ENCODE measurements at regions not wholly inside any gene's neighbourhood (a gene's known extent, or its start where the extent isn't known, plus 50 kb on each side); places are given as distances from the start of the nearest gene placed in this dataset.

- Histone ChIP-seq H4K20me1 (ENCODE audit: control insufficient read depth, extremely low read depth, insufficient read depth, low read length) (no peaks in the 10 kb centered on the region), H3K4me3 (replicated peaks in 1 of 4; ENCODE audit: control extremely low read depth in 1 of 4, insufficient read depth in 1 of 4, low read depth in 3 of 4, low read length in 4 of 4) (no peak overlapping the region), H3K27me3 (ENCODE audit: control insufficient read depth, insufficient read depth, low read length) (no peaks in the 10 kb centered on the region), H3K4me1 (ENCODE audit: control insufficient read depth, extremely low read depth, insufficient read depth, low read length) (peaks cover 10% of the 10 kb centered on the region), H3K36me3 (ENCODE audit: control insufficient read depth, insufficient read depth, low read length) (no peaks in the 10 kb centered on the region), H3K27ac (ENCODE audit: insufficient read depth, low read length) (no peak overlapping the region), H3K9me3 (ENCODE audit: control insufficient read depth, insufficient read depth, low read depth, low read length) (no peaks in the 10 kb centered on the region), H3K79me2 (ENCODE audit: control insufficient read depth, insufficient read depth, low read length) (no peaks in the 10 kb centered on the region), H3K4me2 (ENCODE audit: extremely low read depth, insufficient read depth, low read length) (no peak overlapping the region), H3K9ac (ENCODE audit: insufficient read depth, low read length) (no peak overlapping the region), H2AFZ (ENCODE audit: low read length) (no peak overlapping the region)
- no peak for DNase-seq (ENCODE audit: low read depth in 2 of 2)
- TF ChIP-seq CTCF (conservative IDR thresholded peaks at IDR 0.05 in 1 of 2, IDR thresholded peaks at IDR 0.05 in 1 of 2; ENCODE audit: low read depth in 1 of 2, low read length in 2 of 2) (no peak), EZH2 (IDR thresholded peaks at IDR 0.05; ENCODE audit: low read length, missing control alignments) (no peak)
These were observed 269.0 kb downstream of the KTN1 start for GRCh38 chr14:55848964-55849363.

- no peak overlapping the region for H3K27ac ChIP-seq (ENCODE audit: insufficient read depth, low read length)
- H3K27me3 ChIP-seq (ENCODE audit: control insufficient read depth, insufficient read depth, low read length), result no peaks in the 10 kb centered on the region
- H3K9me3 ChIP-seq (ENCODE audit: control insufficient read depth, insufficient read depth, low read depth, low read length), result no peaks in the 10 kb centered on the region
- no peak overlapping the region for H2AFZ ChIP-seq (ENCODE audit: low read length)
- no peak for DNase-seq (ENCODE audit: low read depth in 2 of 2)
- no peak overlapping the region for H3K4me3 ChIP-seq (replicated peaks in 1 of 4; ENCODE audit: control extremely low read depth in 1 of 4, insufficient read depth in 1 of 4, low read depth in 3 of 4, low read length in 4 of 4)
- peaks cover 10% of the 10 kb centered on the region for H3K4me1 ChIP-seq (ENCODE audit: control insufficient read depth, extremely low read depth, insufficient read depth, low read length)
- TF ChIP-seq CTCF (conservative IDR thresholded peaks at IDR 0.05 in 1 of 2, IDR thresholded peaks at IDR 0.05 in 1 of 2; ENCODE audit: low read depth in 1 of 2, low read length in 2 of 2), result no peak
- no peaks in the 10 kb centered on the region for H3K36me3 ChIP-seq (ENCODE audit: control insufficient read depth, insufficient read depth, low read length)
- no peak overlapping the region for H3K4me2 ChIP-seq (ENCODE audit: extremely low read depth, insufficient read depth, low read length)
- no peaks in the 10 kb centered on the region for H4K20me1 ChIP-seq (ENCODE audit: control insufficient read depth, extremely low read depth, insufficient read depth, low read length)
- no peaks in the 10 kb centered on the region for H3K79me2 ChIP-seq (ENCODE audit: control insufficient read depth, insufficient read depth, low read length)
- H3K9ac ChIP-seq (ENCODE audit: insufficient read depth, low read length), result no peak overlapping the region
These were observed 268.4 kb upstream of the PELI2 start for GRCh38 chr14:55849833-55850232.

- Histone ChIP-seq H3K27ac (ENCODE audit: insufficient read depth, low read length) (no peak overlapping the region), H3K9ac (ENCODE audit: insufficient read depth, low read length) (no peak overlapping the region), H3K27me3 (ENCODE audit: control insufficient read depth, insufficient read depth, low read length) (no peaks in the 10 kb centered on the region), H3K36me3 (ENCODE audit: control insufficient read depth, insufficient read depth, low read length) (no peaks in the 10 kb centered on the region), H3K4me3 (replicated peaks in 1 of 4; ENCODE audit: control extremely low read depth in 1 of 4, insufficient read depth in 1 of 4, low read depth in 3 of 4, low read length in 4 of 4) (no peak overlapping the region), H3K9me3 (ENCODE audit: control insufficient read depth, insufficient read depth, low read depth, low read length) (no peaks in the 10 kb centered on the region), H3K79me2 (ENCODE audit: control insufficient read depth, insufficient read depth, low read length) (no peaks in the 10 kb centered on the region), H2AFZ (ENCODE audit: low read length) (no peak overlapping the region), H3K4me2 (ENCODE audit: extremely low read depth, insufficient read depth, low read length) (peak overlapping the region; percentile 42), H4K20me1 (ENCODE audit: control insufficient read depth, extremely low read depth, insufficient read depth, low read length) (no peaks in the 10 kb centered on the region), H3K4me1 (ENCODE audit: control insufficient read depth, extremely low read depth, insufficient read depth, low read length) (peaks cover 10% of the 10 kb centered on the region)
- no peak for TF ChIP-seq EZH2 (IDR thresholded peaks at IDR 0.05; ENCODE audit: low read length, missing control alignments)
- TF ChIP-seq CTCF (conservative IDR thresholded peaks at IDR 0.05 in 1 of 2, IDR thresholded peaks at IDR 0.05 in 1 of 2; ENCODE audit: low read depth in 1 of 2, low read length in 2 of 2), result no peak
- DNase-seq (ENCODE audit: low read depth in 2 of 2), result peak; percentile 65 to 76
These were observed 267.4 kb upstream of the PELI2 start for GRCh38 chr14:55850825-55851241.
